SK-MEL-5 (cell line): ENCODE measurements at regions not wholly inside any gene's neighbourhood (a gene's known extent, or its start where the extent isn't known, plus 50 kb on each side); places are given as distances from the start of the nearest gene placed in this dataset.
A peak's percentile ranks its signal among the peaks of the same experiment; 100 is the strongest.

Experiments
- DNase-seq: peaks from one replicate; pipeline ENCODE4 v3.0.0-alpha.2; 2016; ENCODE audit warnings: low read depth, low spot score
- in situ Hi-C: cut with HindIII; loops from 2 replicates; pipeline ENCODE4 v1.10.0; 2016; ENCODE audit warnings: low sequenced_read_pairs, high pct_unique_total_duplicates, low pct_unique_long_range_greater_than_20kb

DNA sequence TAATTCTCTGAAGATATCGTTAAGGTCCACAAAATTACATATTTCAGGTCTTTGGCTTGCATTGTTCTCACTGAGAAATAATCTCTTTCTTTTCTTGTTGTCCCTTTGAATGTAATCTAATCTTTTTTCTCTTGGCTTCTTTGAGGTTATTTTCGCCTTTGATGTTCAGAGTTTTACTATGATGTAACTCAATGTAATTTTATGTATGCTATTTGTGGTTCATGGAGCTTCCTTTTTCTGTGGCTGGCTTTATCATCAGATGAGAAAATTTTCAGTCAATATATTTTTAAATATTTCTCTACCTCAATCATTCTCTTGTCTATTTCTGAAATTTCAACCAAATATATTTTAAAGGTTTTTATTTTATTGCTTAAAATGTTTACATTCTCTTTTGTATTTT lies 672.2 kb downstream of the TRAM1L1 start:
- DNase-seq: no peak
- in situ Hi-C loops: no loop called here

DNA sequence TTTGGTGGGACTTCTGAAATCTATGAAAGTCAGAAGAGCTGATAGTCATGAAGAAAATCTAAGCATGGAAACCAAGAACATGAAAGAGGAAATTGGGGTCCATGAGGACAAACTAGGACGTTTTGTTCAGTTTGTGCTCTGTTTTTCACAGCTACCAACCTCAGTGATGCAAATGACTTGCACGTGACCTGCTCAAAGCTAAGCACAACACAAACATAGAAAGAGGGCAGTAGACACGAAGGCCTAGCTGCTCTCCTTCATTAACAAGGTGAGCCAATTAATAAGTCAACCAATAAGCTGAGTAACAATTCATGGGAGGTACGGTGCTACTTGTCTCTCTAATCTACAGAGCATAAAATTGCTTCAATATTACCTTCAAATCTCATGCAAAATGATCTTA lies 684.1 kb downstream of the TRAM1L1 start:
- DNase-seq: no peak
- in situ Hi-C loops: no loop called here

- no peak for DNase-seq
- in situ Hi-C loops: no loop called here
Measured at GRCh38 chr4:116400480-116400879, 684.9 kb downstream of the TRAM1L1 start.

DNA sequence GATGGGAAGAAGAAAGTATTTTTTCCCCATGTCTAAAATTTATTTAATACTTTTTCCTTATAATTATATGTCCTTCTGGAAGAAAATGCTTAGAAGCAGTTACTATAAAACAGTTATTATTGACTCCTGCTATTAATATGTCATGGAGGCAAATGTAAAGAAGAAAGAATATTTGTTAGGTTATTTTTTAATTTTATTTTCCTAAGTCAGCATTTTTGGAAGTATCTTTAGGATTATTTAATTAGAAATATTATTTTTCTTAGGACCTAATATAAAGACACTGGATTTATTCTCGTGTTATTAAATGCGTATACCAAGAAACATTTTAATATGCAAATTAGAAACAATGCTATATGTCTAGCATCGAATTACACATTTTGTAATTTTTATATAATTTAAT lies 687.7 kb downstream of the TRAM1L1 start:
- DNase-seq: no peak
- in situ Hi-C loops: no loop called here

DNA sequence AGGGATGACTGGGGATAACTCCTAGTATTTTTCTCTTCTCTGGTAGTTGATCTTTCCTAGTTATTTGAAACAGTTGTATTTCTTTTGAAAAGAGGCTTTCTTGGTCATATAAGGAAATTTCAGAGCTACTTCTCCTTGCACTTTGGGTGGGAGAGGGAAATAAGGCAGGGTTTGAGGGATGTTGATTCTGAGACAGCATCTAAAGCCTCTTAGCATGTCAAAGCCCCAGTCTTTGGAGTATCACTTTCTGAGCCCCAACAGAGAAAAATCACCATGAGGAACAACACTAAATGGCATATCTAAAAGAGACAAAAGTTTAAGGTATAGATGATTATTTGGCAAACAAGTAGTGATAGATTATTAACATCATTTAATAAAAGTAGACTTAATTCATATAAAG lies 688.1 kb downstream of the TRAM1L1 start:
- in situ Hi-C loops: no loop called here
- DNase-seq: no peak

- in situ Hi-C loops: no loop called here
- no peak for DNase-seq
Measured at GRCh38 chr4:116395408-116395807, 690.0 kb downstream of the TRAM1L1 start.

DNA sequence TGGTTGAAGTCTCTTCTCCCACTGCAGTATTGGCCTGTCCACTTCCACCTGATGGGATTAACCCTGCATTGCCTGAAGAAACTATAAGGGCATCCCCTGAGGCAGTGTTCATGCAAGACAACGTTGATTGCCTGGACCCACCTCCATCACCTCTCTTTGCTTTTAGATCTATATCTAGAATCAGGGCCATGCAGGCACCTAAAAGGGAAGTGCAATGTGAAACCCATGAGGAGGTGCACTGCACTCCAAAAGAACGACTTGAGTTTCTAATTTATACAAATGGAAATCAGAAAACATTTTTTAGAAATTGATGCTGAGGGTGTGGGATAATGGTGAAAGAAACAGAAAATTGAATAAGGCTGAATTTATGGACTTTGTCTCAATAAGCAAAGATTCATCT lies 694.4 kb downstream of the TRAM1L1 start:
- in situ Hi-C loops: no loop called here
- no peak for DNase-seq

GRCh38 chr4:116389139-116389538 lies 696.2 kb downstream of the TRAM1L1 start:
- no peak for DNase-seq
- in situ Hi-C loops: no loop called here

- DNase-seq: no peak
- in situ Hi-C loops: no loop called here
Measured at GRCh38 chr4:116387937-116388474, 697.4 kb downstream of the TRAM1L1 start.

- in situ Hi-C loops: no loop called here
- DNase-seq: no peak
Measured at GRCh38 chr4:116386856-116387255, 698.5 kb downstream of the TRAM1L1 start.

DNA sequence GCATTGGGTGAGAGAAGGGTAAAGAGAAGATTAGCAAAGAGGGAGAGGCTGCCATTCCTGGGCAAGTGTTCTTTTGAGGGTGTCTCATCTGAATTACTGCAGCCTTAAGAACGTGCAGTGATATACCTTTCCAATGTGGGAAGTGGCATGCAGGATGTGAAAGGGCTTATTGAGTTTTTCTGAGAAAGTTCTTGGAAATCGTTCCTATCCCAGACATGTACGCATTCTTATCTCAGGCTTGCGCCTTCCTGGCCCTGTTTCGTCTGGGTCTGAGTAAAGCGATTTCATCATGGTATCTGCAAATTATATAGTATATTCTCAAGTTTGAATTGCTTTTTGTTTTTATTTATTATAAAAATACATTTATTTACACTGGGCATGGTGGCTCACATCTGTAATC lies 699.8 kb downstream of the TRAM1L1 start:
- no peak for DNase-seq
- in situ Hi-C loops: no loop called here

DNA sequence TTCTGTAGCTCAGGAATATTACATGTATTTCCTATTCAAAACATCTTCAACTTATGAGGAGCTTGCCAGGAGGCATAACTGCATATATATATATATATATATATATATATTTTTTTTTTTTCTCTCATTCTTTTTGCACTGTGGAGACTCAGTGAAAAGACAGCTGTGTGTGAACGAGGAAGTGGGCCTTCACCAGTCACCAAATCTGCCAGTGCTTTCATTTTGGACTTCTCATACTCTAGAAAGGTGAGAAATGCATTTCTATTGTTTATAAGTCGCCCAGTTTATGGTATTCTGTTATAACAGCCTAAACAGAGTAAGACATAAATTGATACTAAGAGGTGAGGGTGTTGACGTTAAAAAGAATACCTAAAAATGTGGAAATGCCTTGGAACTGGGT lies 710.6 kb downstream of the TRAM1L1 start:
- in situ Hi-C loops: no loop called here
- no peak for DNase-seq

DNA sequence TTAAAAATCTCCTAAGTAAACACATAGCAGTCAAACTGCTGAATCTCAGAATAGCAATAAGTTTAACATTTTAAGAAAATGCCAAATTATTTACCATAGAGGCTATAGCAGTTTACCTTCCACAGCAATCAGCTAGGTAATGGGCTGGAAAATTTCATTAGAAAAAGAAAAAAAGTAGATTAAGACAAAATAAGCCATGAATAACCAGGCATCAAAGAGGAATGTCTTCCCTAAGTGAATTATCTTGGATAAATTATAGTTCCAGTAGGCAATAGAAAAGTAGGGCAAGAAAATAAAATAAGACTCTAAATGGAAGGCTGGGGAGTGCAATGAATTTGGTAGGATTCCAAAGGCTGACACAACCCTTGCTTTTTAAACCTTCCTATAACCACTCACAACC lies 722.8 kb downstream of the TRAM1L1 start:
- in situ Hi-C loops: no loop called here
- no peak for DNase-seq

DNA sequence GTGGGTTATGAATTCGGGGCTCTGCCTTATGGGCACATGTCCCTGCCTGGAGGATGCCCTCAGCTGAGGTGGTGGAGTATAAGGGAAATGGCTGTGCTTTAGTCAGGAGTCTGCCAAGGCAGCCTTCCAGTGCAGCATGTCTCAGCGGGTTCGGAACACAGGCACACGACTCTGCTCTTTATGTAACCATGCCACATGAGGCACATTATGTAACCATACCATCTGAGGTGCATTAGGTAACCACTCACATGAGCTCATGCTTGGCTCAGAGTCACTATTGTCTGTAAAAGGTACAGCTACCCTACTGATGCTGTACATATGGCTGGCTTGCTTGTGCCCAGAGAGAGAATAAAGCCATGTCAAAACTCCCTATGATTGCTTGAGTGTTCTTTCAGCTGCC lies 723.6 kb downstream of the TRAM1L1 start:
- DNase-seq: no peak
- in situ Hi-C loops: no loop called here

GRCh38 chr4:116358633-116359222 lies 726.6 kb downstream of the TRAM1L1 start:
- in situ Hi-C loops: no loop called here
- DNase-seq: peak; percentile 84

DNA sequence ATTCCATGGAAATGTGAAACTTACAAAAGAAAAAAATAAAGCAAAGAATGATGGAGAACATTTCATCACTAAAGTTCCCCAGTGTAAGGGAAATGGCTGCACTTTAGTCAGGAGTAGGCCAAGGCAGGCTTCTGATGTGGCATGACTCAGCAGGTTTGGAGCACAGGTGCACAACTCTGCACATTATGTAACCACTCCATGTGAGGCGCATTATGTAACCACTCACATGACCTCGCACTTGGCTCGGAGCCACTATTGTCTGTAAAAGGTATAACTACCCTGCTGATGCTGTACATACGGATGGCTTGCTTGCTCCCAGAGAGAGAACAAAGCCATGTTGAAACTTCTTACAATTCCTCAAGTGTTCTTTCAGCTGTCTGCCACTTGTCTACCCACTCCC lies 727.6 kb downstream of the TRAM1L1 start:
- in situ Hi-C loops: no loop called here
- DNase-seq: no peak

GRCh38 chr4:116346750-116347149 lies 738.6 kb downstream of the TRAM1L1 start:
- in situ Hi-C loops: no loop called here
- no peak for DNase-seq

DNA sequence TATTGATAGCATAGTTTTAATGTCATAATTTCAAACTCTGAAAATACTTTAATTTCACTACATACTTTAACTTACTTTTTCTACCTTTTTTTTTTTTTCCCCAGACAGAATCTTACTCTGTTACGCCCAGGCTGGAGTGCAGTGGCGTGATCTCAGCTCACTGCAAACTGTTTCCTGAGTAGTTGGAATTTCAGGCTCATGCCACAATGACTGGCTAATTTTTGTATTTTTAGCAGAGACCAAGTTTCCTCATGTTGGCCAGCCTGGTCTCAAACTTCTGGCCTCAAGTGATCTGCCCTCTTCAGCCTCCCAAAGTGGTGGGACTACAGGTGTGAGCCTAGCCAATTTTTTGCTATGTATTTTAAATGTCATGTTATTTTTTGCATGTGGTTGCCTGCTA lies 741.6 kb downstream of the TRAM1L1 start:
- in situ Hi-C loops: no loop called here
- no peak for DNase-seq

DNA sequence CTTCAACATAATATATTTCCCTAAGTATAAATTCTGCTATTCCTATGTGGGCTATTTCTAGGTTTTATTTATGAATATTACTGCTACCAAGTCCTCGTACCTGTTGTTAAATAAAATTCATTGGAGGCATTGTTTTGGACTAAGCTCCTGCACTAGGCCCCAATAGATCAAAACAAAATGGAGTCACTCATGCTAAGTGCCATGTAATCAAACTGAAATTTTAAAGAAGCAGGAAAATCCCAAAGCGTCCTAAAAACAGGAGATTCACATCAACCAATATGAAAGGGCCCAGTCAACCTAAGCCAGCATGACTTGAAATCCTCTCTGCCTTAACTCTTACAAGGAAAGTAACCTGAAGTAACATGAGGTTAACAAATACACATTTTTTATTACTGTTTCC lies 743.2 kb downstream of the TRAM1L1 start:
- in situ Hi-C loops: no loop called here
- no peak for DNase-seq

DNA sequence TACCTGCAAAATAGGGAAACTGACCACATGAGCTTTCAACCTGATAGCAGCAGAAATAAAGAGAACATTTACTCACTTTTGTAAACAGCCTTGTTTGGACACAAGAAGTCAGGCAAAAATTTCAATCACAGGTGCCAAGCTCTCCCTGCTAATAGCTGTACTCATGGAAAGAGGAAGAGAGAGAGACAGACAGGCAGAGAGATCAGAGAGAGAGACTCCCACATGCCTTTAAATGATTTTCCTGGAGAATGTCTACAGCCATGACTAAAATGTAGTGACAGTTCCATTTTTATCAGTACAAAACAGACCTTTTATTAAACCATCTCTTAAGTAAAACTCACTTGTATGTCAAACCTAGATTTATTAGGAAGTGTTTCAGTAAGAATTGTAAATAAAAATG lies 752.9 kb downstream of the TRAM1L1 start:
- no peak for DNase-seq
- in situ Hi-C loops: no loop called here
